ENCODE measurements at regions not wholly inside any gene's neighbourhood (a gene's known extent, or its start where the extent isn't known, plus 50 kb on each side); places are given as distances from the start of the nearest gene placed in this dataset.

GRCh38 chr2:149972066-149972465, 384.5 kb upstream of the MMADHC start:
- no peak for TF ChIP-seq CTCF (optimal IDR thresholded peaks at IDR 0.05 in 1 of 3, IDR thresholded peaks at IDR 0.05 in 1 of 3, conservative IDR thresholded peaks at IDR 0.05 in 1 of 3; ENCODE audit: extremely low read depth in 1 of 3, insufficient read depth in 2 of 3, low read length in 3 of 3)
- TF ChIP-seq EZH2 (IDR thresholded peaks at IDR 0.05; ENCODE audit: low read length), result no peak

Data from keratinocyte (primary cell).